NCI-H2029 treated with DMSO at 0.1 percent for 48 hours (cell line): ENCODE measurements at regions not wholly inside any gene's neighbourhood (a gene's known extent, or its start where the extent isn't known, plus 50 kb on each side); places are given as distances from the start of the nearest gene placed in this dataset.

ENCODE experiments used
- DNase-seq: peaks from one replicate; lab custom pipeline; 2025; lab: John Stamatoyannopoulos, UW

- DNase-seq, result no peak
Measured at GRCh38 chr3:150268426-150269391, 139.4 kb upstream of the TSC22D2 start.

GRCh38 chr3:150267288-150267687 lies 140.8 kb upstream of the TSC22D2 start:
- DNase-seq, result no peak

- no peak for DNase-seq
Measured at GRCh38 chr3:150265305-150265704, 142.8 kb upstream of the TSC22D2 start.

- DNase-seq, result no peak
Measured at GRCh38 chr3:150264561-150265279, 143.4 kb upstream of the TSC22D2 start.

GRCh38 chr3:150261958-150262357 lies 146.1 kb upstream of the TSC22D2 start:
- no peak for DNase-seq

- DNase-seq, result no peak
Measured at GRCh38 chr3:150261418-150261817, 146.7 kb upstream of the TSC22D2 start.

GRCh38 chr3:150260398-150260710 lies 147.7 kb upstream of the TSC22D2 start:
- no peak for DNase-seq

GRCh38 chr3:150259526-150260397 lies 148.3 kb upstream of the TSC22D2 start:
- DNase-seq, result no peak

- DNase-seq, result no peak
Measured at GRCh38 chr3:150256782-150257181, 151.3 kb upstream of the TSC22D2 start.

GRCh38 chr3:150256318-150256717 lies 151.8 kb upstream of the TSC22D2 start:
- DNase-seq, result no peak

GRCh38 chr3:150255826-150256225 lies 152.3 kb upstream of the TSC22D2 start:
- DNase-seq, result no peak

GRCh38 chr3:150255413-150255812 lies 152.7 kb upstream of the TSC22D2 start:
- DNase-seq, result no peak

- no peak for DNase-seq
Measured at GRCh38 chr3:150254309-150254708, 153.8 kb upstream of the TSC22D2 start.

- DNase-seq, result no peak
Measured at GRCh38 chr3:150253622-150254021, 154.5 kb upstream of the TSC22D2 start.

- DNase-seq, result no peak
Measured at GRCh38 chr3:150252462-150252861, 155.6 kb upstream of the TSC22D2 start.

GRCh38 chr3:150251187-150252062 lies 156.7 kb upstream of the TSC22D2 start:
- no peak for DNase-seq

GRCh38 chr3:150249779-150250470 lies 158.2 kb upstream of the TSC22D2 start:
- no peak for DNase-seq

GRCh38 chr3:150248888-150249681 lies 159.0 kb upstream of the TSC22D2 start:
- no peak for DNase-seq

GRCh38 chr3:150248116-150248887 lies 159.8 kb upstream of the TSC22D2 start:
- no peak for DNase-seq
